Psoas muscle (tissue), 7 donors: ENCODE measurements at regions not wholly inside any gene's neighbourhood (a gene's known extent, or its start where the extent isn't known, plus 50 kb on each side); places are given as distances from the start of the nearest gene placed in this dataset.
"Not testable (repeated sequence)": the region's sequence is repeated elsewhere in the genome, so short reads cannot be mapped to it uniquely, and the experiment has no call there.

Experiments
- ATAC-seq, 4 donors: fragments of 200-7000 bp; cut with Tn5 transposase; one replicate each; pipeline ENCODE4 v1.9.1; 2020; ENCODE audit warnings: moderate library complexity in 3 of 4, mild to moderate bottlenecking in 2 of 4
- DNase-seq, 2 donors: peaks; one replicate each; pipeline ENCODE4 v3.0.0-alpha.2; 2020
- H3K27ac ChIP-seq: fragments of 200-600 bp; one replicate; pipeline ENCODE4 v1.8.0; 2022
- H3K27me3 ChIP-seq, 3 donors: fragments of 200-600 bp in 1 of 3; one replicate each; pipeline versions ENCODE4 v1.6.1 to v1.8.0; 2013 to 2022; ENCODE audit warnings: low read length in 2 of 3, mild to moderate bottlenecking in 2 of 3, moderate library complexity in 1 of 3; ENCODE audit not compliant: insufficient read depth in 3 of 3
- H3K36me3 ChIP-seq, 2 donors: fragments of 200-600 bp in 1 of 2; one replicate each; pipeline versions ENCODE4 v1.6.1 to v1.8.0; 2013 to 2022; ENCODE audit warnings: low read depth in 1 of 2, mild to moderate bottlenecking in 1 of 2, moderate library complexity in 1 of 2; ENCODE audit not compliant: insufficient read depth in 1 of 2
- H3K4me1 ChIP-seq: fragments of 200-600 bp; one replicate; pipeline ENCODE4 v1.8.0; 2022
- H3K4me3 ChIP-seq: fragments of 200-600 bp; one replicate; pipeline ENCODE4 v1.8.0; 2022; ENCODE audit warnings: mild to moderate bottlenecking
- H3K9me3 ChIP-seq: fragments of 200-600 bp; one replicate; pipeline ENCODE4 v1.8.0; 2022
- CTCF ChIP-seq: fragments of 200-600 bp; IDR thresholded peaks from one replicate; pipeline ENCODE4 v1.8.0; 2022; ENCODE audit warnings: antibody characterized with exemption
- WGBS, 3 donors: extraction: QIAGEN DNeasy Blood & Tissue Kit; methylation state at CpG; one replicate each; pipeline versions ENCODE4 v1.1.6 to v1.1.7; 2013; 5-methylcytosine and 5-hydroxymethylcytosine counted together
- intact Hi-C, 2 donors: fragments of 100-400 bp; cut with DNase I; formaldehyde crosslinking; loops; one replicate each; pipeline versions ENCODE4 v1.11.0 to v1.14.2; 2022
- donor health status: healthy with polysubstance abuse.
- donor health status: DM: no; HTN: no; CAD: no; lungs with moderate emphysema.
- donor health status: Bipolar disorder and iron deficiency.
- donor health status: healthy.
- donor health status: DM: yes; HTN: yes; CAD: no.
- donor health status: DM: no; HTN: no; CAD: no.
- donor health status: DM: yes; HTN: yes; CAD: no.

- intact Hi-C loops, result no loop called here
- H3K9me3 ChIP-seq, result no peaks in the 10 kb centered on the region
- no peaks in the 10 kb centered on the region for H3K36me3 ChIP-seq
- ATAC-seq (no peak), DNase-seq (no peak)
- no peak overlapping the region for H3K27ac ChIP-seq
- no peaks in the 10 kb centered on the region for H3K27me3 ChIP-seq
- no peak overlapping the region for H3K4me3 ChIP-seq
- WGBS, 3 donors, result 89 to 100% (median 90%) methylated on average over 1 of the region's 1 CpG
- H3K4me1 ChIP-seq, result no peaks in the 10 kb centered on the region
- TF ChIP-seq CTCF, result no peak
These were observed 1373.7 kb downstream of the LRFN5 start for GRCh38 chr14:42980419-42980818.

- H3K36me3 ChIP-seq, ATAC-seq, H3K4me3 ChIP-seq, H3K4me1 ChIP-seq, H3K9me3 ChIP-seq, H3K27me3 ChIP-seq, intact Hi-C loops, DNase-seq, H3K27ac ChIP-seq: not testable (repeated sequence)
- 88 to 93% (median 93%) methylated on average over 20 to 21 of the region's 21 CpGs for WGBS, 3 donors
These were observed 1366.5 kb downstream of the LRFN5 start for GRCh38 chr14:42973171-42973570.

GRCh38 chr14:42965512-42965911 lies 1358.8 kb downstream of the LRFN5 start:
- H3K4me3 ChIP-seq, result no peak overlapping the region
- H3K4me1 ChIP-seq, result no peaks in the 10 kb centered on the region
- no peak for ATAC-seq
- TF ChIP-seq CTCF, result no peak
- DNase-seq, result no peak
- WGBS, 3 donors, result 73 to 76% (median 76%) methylated on average over 4 of the region's 4 CpGs
- intact Hi-C loops, result no loop called here
- no peaks in the 10 kb centered on the region for H3K9me3 ChIP-seq
- H3K27me3 ChIP-seq, result no peaks in the 10 kb centered on the region
- no peaks in the 10 kb centered on the region for H3K36me3 ChIP-seq
- H3K27ac ChIP-seq, result no peak overlapping the region

GRCh38 chr14:42961509-42961908 lies 1354.8 kb downstream of the LRFN5 start:
- Histone ChIP-seq H3K4me1 (no peaks in the 10 kb centered on the region), H3K9me3 (no peaks in the 10 kb centered on the region), H3K27ac (no peak overlapping the region), H3K27me3 (no peaks in the 10 kb centered on the region), H3K4me3 (no peak overlapping the region), H3K36me3 (no peaks in the 10 kb centered on the region)
- 58 to 65% (median 64%) methylated on average over 3 of the region's 3 CpGs for WGBS, 3 donors
- no peak for DNase-seq
- TF ChIP-seq CTCF, result no peak
- intact Hi-C loops, result no loop called here
- ATAC-seq, result no peak

- no peak overlapping the region for H3K4me3 ChIP-seq
- no peak for ATAC-seq
- no peak overlapping the region for H3K27ac ChIP-seq
- peaks cover 8% of the 10 kb centered on the region for H3K9me3 ChIP-seq
- intact Hi-C loops, result no loop called here
- H3K4me1 ChIP-seq, result no peaks in the 10 kb centered on the region
- WGBS, 3 donors, result 80 to 91% (median 82%) methylated on average over 6 of the region's 6 CpGs
- H3K36me3 ChIP-seq, result no peaks in the 10 kb centered on the region
- no peak for TF ChIP-seq CTCF
- H3K27me3 ChIP-seq, result no peaks in the 10 kb centered on the region
- no peak for DNase-seq
These were observed 1343.7 kb downstream of the LRFN5 start for GRCh38 chr14:42950363-42950762.
